AG10803 (cell line): ENCODE measurements at regions not wholly inside any gene's neighbourhood (a gene's known extent, or its start where the extent isn't known, plus 50 kb on each side); places are given as distances from the start of the nearest gene placed in this dataset.

Experiments
- DNase-seq: peaks from one replicate; pipeline ENCODE4 v3.0.0; 2010; ENCODE audit warnings: low read depth
- H3K4me3 ChIP-seq: 2 replicates; pipeline ENCODE4 v1.5.1; 2011; ENCODE audit warnings: mild to moderate bottlenecking, low read length, control low read depth
- TF ChIP-seq, protein P1 (sequence below): conservative IDR thresholded peaks from 2 replicates; pipeline ENCODE4 v1.5.1; 2011; ENCODE audit warnings: mild to moderate bottlenecking, low read length, control low read depth, inconsistent platforms

- no peak overlapping the region for H3K4me3 ChIP-seq
- no peak for DNase-seq
- TF ChIP-seq, protein P1, sequence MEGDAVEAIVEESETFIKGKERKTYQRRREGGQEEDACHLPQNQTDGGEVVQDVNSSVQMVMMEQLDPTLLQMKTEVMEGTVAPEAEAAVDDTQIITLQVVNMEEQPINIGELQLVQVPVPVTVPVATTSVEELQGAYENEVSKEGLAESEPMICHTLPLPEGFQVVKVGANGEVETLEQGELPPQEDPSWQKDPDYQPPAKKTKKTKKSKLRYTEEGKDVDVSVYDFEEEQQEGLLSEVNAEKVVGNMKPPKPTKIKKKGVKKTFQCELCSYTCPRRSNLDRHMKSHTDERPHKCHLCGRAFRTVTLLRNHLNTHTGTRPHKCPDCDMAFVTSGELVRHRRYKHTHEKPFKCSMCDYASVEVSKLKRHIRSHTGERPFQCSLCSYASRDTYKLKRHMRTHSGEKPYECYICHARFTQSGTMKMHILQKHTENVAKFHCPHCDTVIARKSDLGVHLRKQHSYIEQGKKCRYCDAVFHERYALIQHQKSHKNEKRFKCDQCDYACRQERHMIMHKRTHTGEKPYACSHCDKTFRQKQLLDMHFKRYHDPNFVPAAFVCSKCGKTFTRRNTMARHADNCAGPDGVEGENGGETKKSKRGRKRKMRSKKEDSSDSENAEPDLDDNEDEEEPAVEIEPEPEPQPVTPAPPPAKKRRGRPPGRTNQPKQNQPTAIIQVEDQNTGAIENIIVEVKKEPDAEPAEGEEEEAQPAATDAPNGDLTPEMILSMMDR, result no peak
These were observed 997.8 kb downstream of the BRD1 start for GRCh38 chr22:48829908-48830307.

DNA sequence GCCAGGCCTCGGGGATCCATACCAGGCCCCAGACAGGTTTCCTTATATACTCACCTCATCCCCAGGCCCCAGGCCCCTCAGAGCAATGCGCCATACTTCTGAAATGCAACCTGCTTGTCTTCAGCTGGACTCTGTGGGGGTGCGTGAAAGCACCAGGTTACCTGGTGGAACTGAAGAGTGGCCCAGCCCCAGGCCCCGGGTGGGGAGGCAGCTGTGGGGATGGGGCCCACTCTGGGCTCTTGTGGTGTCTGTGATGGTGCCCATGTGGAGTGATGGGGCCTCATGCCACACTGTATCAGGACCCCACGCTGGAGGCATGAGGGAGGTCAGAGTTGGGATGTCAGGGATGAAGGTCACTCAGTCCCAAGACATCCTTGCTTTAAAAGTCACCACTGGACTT is 999.0 kb downstream of the BRD1 start:
- TF ChIP-seq, protein P1, result no peak
- no peak for DNase-seq
- H3K4me3 ChIP-seq, result no peak overlapping the region

DNA sequence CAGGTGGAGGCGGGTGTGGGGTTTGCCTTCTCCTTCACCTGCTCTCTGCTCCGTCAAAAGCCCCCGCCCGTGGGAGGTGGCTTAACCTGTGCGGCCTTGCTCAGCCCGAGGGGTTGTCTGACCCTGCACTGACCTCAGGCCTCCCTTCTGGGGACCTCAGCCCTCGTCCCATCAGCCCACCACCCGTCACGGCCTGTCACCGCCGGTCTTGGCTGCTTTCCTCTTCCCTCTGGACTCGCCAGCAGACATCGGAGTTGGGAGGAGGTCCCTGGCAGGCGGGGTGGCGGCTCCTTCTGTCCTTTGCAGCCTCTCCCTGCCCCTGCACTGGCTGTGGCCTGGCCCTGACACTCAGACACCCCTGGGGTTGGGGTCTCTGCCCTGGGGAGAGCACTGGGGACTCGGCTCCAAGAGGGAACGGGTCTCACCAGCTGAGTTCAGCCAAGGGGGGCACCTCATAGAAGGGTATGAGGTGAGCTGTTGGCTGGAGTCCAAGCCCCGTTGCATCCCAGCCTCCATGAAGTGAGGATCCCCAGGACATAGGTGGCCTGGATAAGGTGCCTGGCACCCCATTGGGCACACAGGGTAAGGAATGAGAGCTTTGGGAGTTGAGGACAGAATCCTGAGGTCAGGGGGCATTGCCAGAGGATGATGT is 999.6 kb downstream of the BRD1 start:
- TF ChIP-seq, protein P1, result no peak
- no peak for DNase-seq

GRCh38 chr22:48827268-48827846 is 1000.3 kb downstream of the BRD1 start:
- TF ChIP-seq, protein P1, result no peak
- no peak for DNase-seq
- no peak overlapping the region for H3K4me3 ChIP-seq

More for the DNA sequence above, 999.6 kb downstream of the BRD1 start:
- no peak overlapping the region for H3K4me3 ChIP-seq

DNA sequence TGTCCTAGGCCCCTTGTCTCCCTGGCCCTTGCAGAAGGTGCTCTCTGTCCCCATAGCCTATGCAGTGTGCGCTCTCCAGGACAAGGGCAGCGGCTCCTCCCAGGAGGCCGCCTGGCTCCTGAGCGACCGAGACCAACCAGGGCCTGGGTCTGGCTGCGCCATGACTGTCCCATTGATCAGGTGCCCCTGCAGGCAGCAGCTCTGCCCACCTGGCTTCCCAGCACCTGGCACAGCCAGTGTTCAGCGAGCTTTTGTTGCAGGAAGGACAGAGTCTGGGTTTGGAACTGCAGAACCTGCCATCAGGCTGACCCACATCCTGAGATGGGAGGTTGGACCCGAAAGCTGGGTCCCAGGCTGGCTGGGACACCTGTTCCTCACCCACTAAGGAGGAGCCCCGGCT is 1001.1 kb downstream of the BRD1 start:
- DNase-seq, result no peak
- H3K4me3 ChIP-seq, result no peak overlapping the region

GRCh38 chr22:48825802-48826520 is 1001.7 kb downstream of the BRD1 start:
- H3K4me3 ChIP-seq, result no peak overlapping the region
- TF ChIP-seq, protein P1, result no peak
- no peak for DNase-seq

More for the DNA sequence above, 1001.1 kb downstream of the BRD1 start:
- TF ChIP-seq, protein P1, result no peak
